SH-SY5Y (cell line): ENCODE measurements at regions not wholly inside any gene's neighbourhood (a gene's known extent, or its start where the extent isn't known, plus 50 kb on each side); places are given as distances from the start of the nearest gene placed in this dataset.

Experiments
- GATA2 ChIP-seq: IDR thresholded peaks from 2 replicates; pipeline ENCODE4 v1.6.1; 2011; ENCODE audit warnings: mild to moderate bottlenecking, low read depth, low read length
- GATA3 ChIP-seq: IDR thresholded peaks from 2 replicates; pipeline ENCODE4 v1.6.1; 2011; ENCODE audit warnings: low read depth, mild to moderate bottlenecking, low read length, moderate library complexity

- TF ChIP-seq GATA2 (no peak), GATA3 (no peak)
These were observed 326.9 kb downstream of the FGF9 start for GRCh38 chr13:21997726-21998125.
